Vagina (tissue), 2 donors: ENCODE measurements at regions not wholly inside any gene's neighbourhood (a gene's known extent, or its start where the extent isn't known, plus 50 kb on each side); places are given as distances from the start of the nearest gene placed in this dataset.

Experiments
- CTCF ChIP-seq, 3 experiments: fragments of 450-650 bp in 2 of 3; fragments of 200-600 bp in 1 of 3; sonication (generic) in 1 of 3; IDR thresholded peaks; one replicate each; pipeline ENCODE4 v1.5.1; 2017 to 2019; ENCODE audit warnings: antibody characterized with exemption in 3 of 3, mild to moderate bottlenecking in 2 of 3, moderate library complexity in 2 of 3
- POLR2A ChIP-seq, 2 donors: fragments of 450-650 bp; IDR thresholded peaks; one replicate each; pipeline ENCODE4 v1.6.1; 2017; ENCODE audit warnings: antibody characterized with exemption in 2 of 2, mild to moderate bottlenecking in 2 of 2, moderate library complexity in 2 of 2
- POLR2AphosphoS5 ChIP-seq, 2 donors: sonication (generic); formaldehyde crosslinking; IDR thresholded peaks; one replicate each; pipeline ENCODE4 v1.9.0; 2017; ENCODE audit warnings: antibody characterized with exemption in 2 of 2, mild to moderate bottlenecking in 2 of 2, low read depth in 1 of 2; ENCODE audit not compliant: insufficient read depth in 1 of 2

- no peak for TF ChIP-seq CTCF (IDR thresholded peaks at IDR 0.05)
- no peak for TF ChIP-seq POLR2AphosphoS5 (IDR thresholded peaks at IDR 0.05; ENCODE audit: insufficient read depth in 1 of 2, low read depth in 1 of 2)
- no peak for TF ChIP-seq POLR2A (IDR thresholded peaks at IDR 0.05)
Measured at GRCh38 chr4:34196375-34196774, 2047.9 kb downstream of the ARAP2 start.
